T-helper 2 cell treated with Interferon-gamma antibody and Interleukin-4, amounts not matched to agents 5 μg/mL and 100 μg/mL, for 36 hours (primary cell): ENCODE measurements at regions not wholly inside any gene's neighbourhood (a gene's known extent, or its start where the extent isn't known, plus 50 kb on each side); places are given as distances from the start of the nearest gene placed in this dataset.

Experiments used
- DNase-seq: peaks from one replicate; pipeline ENCODE4 v3.0.0; 2021; ENCODE audit warnings: low spot score
- H3K27ac Mint-ChIP-seq: one replicate; pipeline ENCODE4 v1.8.0; 2021; ENCODE audit warnings: mild to moderate bottlenecking, mixed read lengths
- H3K27me3 Mint-ChIP-seq: one replicate; pipeline ENCODE4 v1.8.0; 2021; ENCODE audit warnings: low read depth, mixed read lengths
- H3K36me3 Mint-ChIP-seq: one replicate; pipeline ENCODE4 v1.8.0; 2021; ENCODE audit warnings: low read depth, mixed read lengths
- H3K4me1 Mint-ChIP-seq: one replicate; pipeline ENCODE4 v1.8.0; 2021; ENCODE audit warnings: low read depth, mixed read lengths
- H3K4me3 Mint-ChIP-seq: one replicate; pipeline ENCODE4 v1.8.0; 2022; ENCODE audit warnings: mild to moderate bottlenecking, moderate library complexity, mixed read lengths
- H3K9me3 Mint-ChIP-seq: one replicate; pipeline ENCODE4 v1.8.0; 2021; ENCODE audit warnings: mixed read lengths

- H3K9me3 Mint-ChIP-seq, result no peaks in the 10 kb centered on the region
- H3K27me3 Mint-ChIP-seq, result peaks cover 16% of the 10 kb centered on the region
- peak overlapping the region; percentile 43 for H3K27ac Mint-ChIP-seq
- peak; percentile 18 for DNase-seq
- no peaks in the 10 kb centered on the region for H3K36me3 Mint-ChIP-seq
- H3K4me1 Mint-ChIP-seq, result peaks cover 10% of the 10 kb centered on the region
- peak overlapping the region; percentile 36 for H3K4me3 Mint-ChIP-seq
Measured at GRCh38 chr10:89861584-89862301, 160.4 kb downstream of the KIF20B start.

DNA sequence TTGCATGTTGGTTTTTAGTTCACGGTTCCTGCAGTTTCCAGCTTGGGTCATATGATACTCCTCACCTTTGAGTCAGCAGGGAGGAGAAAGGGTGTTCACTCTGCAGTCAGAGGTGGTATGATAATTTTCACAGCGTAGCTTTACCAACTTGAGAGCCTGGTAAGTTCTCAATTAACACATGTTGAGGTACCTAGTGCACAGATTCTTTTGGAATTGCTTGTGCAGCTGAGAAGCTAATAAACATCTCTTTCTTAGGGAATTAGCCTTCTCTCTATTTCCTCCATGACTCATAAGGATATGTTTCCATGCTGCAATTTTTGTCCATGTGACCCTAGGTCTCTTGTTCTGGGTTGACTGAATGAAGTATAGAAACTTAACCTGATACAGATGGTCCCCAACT, 166.6 kb downstream of the KIF20B start:
- Mint-ChIP-seq H3K4me3 (no peak overlapping the region), H3K27ac (no peak overlapping the region), H3K9me3 (no peaks in the 10 kb centered on the region), H3K4me1 (no peaks in the 10 kb centered on the region), H3K36me3 (no peaks in the 10 kb centered on the region), H3K27me3 (peaks cover 39% of the 10 kb centered on the region)
- no peak for DNase-seq

- no peak overlapping the region for H3K27ac Mint-ChIP-seq
- no peak overlapping the region for H3K4me3 Mint-ChIP-seq
Measured at GRCh38 chr10:89869180-89869579, 167.8 kb downstream of the KIF20B start.

GRCh38 chr10:89869592-89870156, 168.3 kb downstream of the KIF20B start:
- H3K36me3 Mint-ChIP-seq, result no peaks in the 10 kb centered on the region
- H3K27ac Mint-ChIP-seq, result no peak overlapping the region
- H3K9me3 Mint-ChIP-seq, result no peaks in the 10 kb centered on the region
- H3K27me3 Mint-ChIP-seq, result peaks cover 33% of the 10 kb centered on the region
- no peaks in the 10 kb centered on the region for H3K4me1 Mint-ChIP-seq
- no peak overlapping the region for H3K4me3 Mint-ChIP-seq
- no peak for DNase-seq

More at GRCh38 chr10:89869180-89869579, 167.8 kb downstream of the KIF20B start:
- Mint-ChIP-seq H3K9me3 (no peaks in the 10 kb centered on the region), H3K36me3 (no peaks in the 10 kb centered on the region), H3K27me3 (peaks cover 35% of the 10 kb centered on the region), H3K4me1 (no peaks in the 10 kb centered on the region)
- no peak for DNase-seq

- DNase-seq, result no peak
- Mint-ChIP-seq H3K36me3 (no peaks in the 10 kb centered on the region), H3K9me3 (no peaks in the 10 kb centered on the region), H3K27ac (no peak overlapping the region), H3K4me3 (no peak overlapping the region), H3K4me1 (no peaks in the 10 kb centered on the region), H3K27me3 (peaks cover 28% of the 10 kb centered on the region)
Measured at GRCh38 chr10:89870936-89871335, 169.5 kb downstream of the KIF20B start.

- no peak overlapping the region for H3K4me3 Mint-ChIP-seq
- no peaks in the 10 kb centered on the region for H3K4me1 Mint-ChIP-seq
- no peaks in the 10 kb centered on the region for H3K9me3 Mint-ChIP-seq
- no peak overlapping the region for H3K27ac Mint-ChIP-seq
- H3K36me3 Mint-ChIP-seq, result no peaks in the 10 kb centered on the region
- peaks cover 15% of the 10 kb centered on the region for H3K27me3 Mint-ChIP-seq
- no peak for DNase-seq
Measured at GRCh38 chr10:89873055-89873454, 171.7 kb downstream of the KIF20B start.

GRCh38 chr10:89875557-89875956, 174.2 kb downstream of the KIF20B start:
- no peak for DNase-seq
- Mint-ChIP-seq H3K4me3 (no peak overlapping the region), H3K27ac (no peak overlapping the region), H3K36me3 (no peaks in the 10 kb centered on the region), H3K27me3 (peaks cover 10% of the 10 kb centered on the region), H3K4me1 (no peaks in the 10 kb centered on the region), H3K9me3 (no peaks in the 10 kb centered on the region)

DNA sequence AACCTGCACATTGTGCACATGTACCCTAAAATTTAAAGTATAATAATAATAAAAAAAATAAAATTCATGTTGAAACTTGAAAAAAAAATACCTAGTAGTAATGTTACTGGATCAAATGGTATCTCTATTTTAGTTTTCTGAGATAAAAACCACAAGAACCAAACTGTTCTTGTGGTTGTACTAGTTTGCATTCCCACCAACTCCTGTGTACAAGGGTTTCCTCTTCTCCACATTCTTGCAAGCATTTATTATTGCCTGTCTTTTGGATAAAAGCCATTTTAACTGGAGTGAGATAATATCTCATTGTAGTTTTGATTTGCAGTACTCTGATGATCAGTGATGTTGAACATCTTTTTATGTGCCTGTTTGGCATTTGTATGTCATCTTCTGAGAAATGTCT, 177.7 kb downstream of the KIF20B start:
- Mint-ChIP-seq H3K27ac (no peak overlapping the region), H3K4me3 (no peak overlapping the region), H3K27me3 (peaks cover 17% of the 10 kb centered on the region), H3K4me1 (no peaks in the 10 kb centered on the region), H3K36me3 (no peaks in the 10 kb centered on the region), H3K9me3 (no peaks in the 10 kb centered on the region)
- no peak for DNase-seq

DNA sequence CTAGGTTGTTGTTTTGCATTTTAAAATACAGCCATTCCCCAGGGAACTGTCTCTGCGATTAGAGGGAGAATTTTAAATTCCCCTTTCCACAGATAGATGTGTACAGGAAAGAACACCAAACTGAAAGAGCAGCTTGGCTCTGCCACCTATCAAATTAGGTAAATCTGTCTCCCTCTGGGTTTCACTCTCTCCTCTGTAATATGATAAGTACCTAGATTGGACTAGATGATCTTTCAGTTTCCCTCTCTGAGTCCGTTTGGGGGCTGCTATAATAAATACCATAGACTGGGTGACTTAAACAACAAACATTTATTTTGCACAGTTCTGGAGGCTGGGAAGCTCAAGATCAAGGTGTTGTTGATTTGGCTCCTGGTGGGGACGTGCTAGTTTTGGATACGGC, 186.0 kb downstream of the KIF20B start:
- Mint-ChIP-seq H3K36me3 (no peaks in the 10 kb centered on the region), H3K9me3 (no peaks in the 10 kb centered on the region), H3K27me3 (peaks cover 13% of the 10 kb centered on the region), H3K27ac (no peak overlapping the region), H3K4me3 (no peak overlapping the region), H3K4me1 (no peaks in the 10 kb centered on the region)
- no peak for DNase-seq

DNA sequence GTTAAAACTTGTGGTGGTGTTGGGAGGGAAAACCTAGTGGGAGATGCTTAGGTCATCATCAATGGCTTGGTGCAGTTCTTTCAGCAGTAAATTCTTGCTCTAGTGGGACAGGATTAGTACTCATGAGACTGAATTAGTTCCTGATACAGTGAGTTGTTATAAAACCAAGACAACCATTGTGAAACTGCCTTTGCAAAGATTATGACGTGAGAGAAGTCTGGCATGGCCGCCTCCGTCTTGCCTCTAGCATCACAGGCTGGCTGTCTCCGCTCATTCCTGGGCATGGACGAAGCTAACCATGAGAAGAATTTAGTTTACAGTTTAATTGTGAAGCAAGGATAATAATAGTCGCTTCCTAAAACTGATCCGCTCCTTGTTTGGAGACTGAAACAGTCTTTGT, 186.4 kb downstream of the KIF20B start:
- Mint-ChIP-seq H3K27ac (no peak overlapping the region), H3K4me3 (no peak overlapping the region), H3K4me1 (no peaks in the 10 kb centered on the region), H3K36me3 (no peaks in the 10 kb centered on the region), H3K9me3 (no peaks in the 10 kb centered on the region), H3K27me3 (peaks cover 10% of the 10 kb centered on the region)
- no peak for DNase-seq

DNA sequence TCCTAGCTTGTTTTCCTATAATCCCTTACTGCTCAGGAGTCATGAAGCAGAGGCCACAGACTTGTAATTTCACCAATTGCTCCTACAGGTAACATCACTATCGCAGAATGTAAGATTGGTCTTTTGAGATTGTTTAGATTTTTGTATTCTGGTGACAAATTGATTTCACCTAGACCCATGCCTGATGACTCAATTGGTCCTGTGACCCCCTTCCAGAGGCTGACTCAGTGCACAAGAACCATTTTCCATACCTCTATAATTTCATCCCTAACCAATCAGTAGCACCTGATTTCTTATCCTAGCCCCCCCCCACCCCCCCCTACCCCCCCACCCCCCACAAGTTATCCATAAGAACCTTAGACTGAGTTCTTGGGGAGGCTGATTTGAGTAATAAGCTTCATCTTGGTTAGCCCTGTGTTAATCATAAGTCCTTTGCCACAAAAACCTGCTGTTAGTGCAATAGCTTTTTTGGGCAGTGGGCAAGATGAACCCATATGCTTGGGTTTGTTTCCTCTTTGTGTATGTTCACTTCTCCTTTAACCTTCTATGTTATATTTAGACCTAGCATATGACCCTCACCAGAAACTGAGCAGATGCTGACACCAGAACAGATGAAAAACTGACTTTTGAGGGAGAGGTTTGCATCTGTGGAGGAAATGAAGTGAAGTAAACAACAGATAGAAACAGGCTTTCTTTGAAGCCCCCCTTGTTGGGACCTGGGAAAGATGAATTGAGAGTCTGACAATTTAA, 187.1 kb downstream of the KIF20B start:
- no peak overlapping the region for H3K27ac Mint-ChIP-seq
- H3K4me1 Mint-ChIP-seq, result no peaks in the 10 kb centered on the region
- no peaks in the 10 kb centered on the region for H3K36me3 Mint-ChIP-seq
- H3K9me3 Mint-ChIP-seq, result no peaks in the 10 kb centered on the region
- no peak for DNase-seq
- H3K27me3 Mint-ChIP-seq, result peaks cover 10% of the 10 kb centered on the region
- no peak overlapping the region for H3K4me3 Mint-ChIP-seq

GRCh38 chr10:89889606-89890005, 188.2 kb downstream of the KIF20B start:
- H3K27ac Mint-ChIP-seq, result no peak overlapping the region
- no peak overlapping the region for H3K4me3 Mint-ChIP-seq
- no peaks in the 10 kb centered on the region for H3K4me1 Mint-ChIP-seq

GRCh38 chr10:89891006-89891535, 189.7 kb downstream of the KIF20B start:
- Mint-ChIP-seq H3K4me1 (no peaks in the 10 kb centered on the region), H3K36me3 (no peaks in the 10 kb centered on the region), H3K27me3 (peaks cover 17% of the 10 kb centered on the region), H3K27ac (no peak overlapping the region), H3K4me3 (no peak overlapping the region), H3K9me3 (no peaks in the 10 kb centered on the region)
- DNase-seq, result no peak

More at GRCh38 chr10:89889606-89890005, 188.2 kb downstream of the KIF20B start:
- Mint-ChIP-seq H3K9me3 (no peaks in the 10 kb centered on the region), H3K27me3 (peaks cover 6% of the 10 kb centered on the region), H3K36me3 (no peaks in the 10 kb centered on the region)
- no peak for DNase-seq

- H3K4me1 Mint-ChIP-seq, result no peaks in the 10 kb centered on the region
- no peak for DNase-seq
- H3K36me3 Mint-ChIP-seq, result no peaks in the 10 kb centered on the region
- H3K27ac Mint-ChIP-seq, result no peak overlapping the region
- H3K27me3 Mint-ChIP-seq, result peaks cover 18% of the 10 kb centered on the region
- H3K9me3 Mint-ChIP-seq, result no peaks in the 10 kb centered on the region
- H3K4me3 Mint-ChIP-seq, result no peak overlapping the region
Measured at GRCh38 chr10:89894051-89894450, 192.7 kb downstream of the KIF20B start.
